Calu3 (cell line): ENCODE measurements at regions not wholly inside any gene's neighbourhood (a gene's known extent, or its start where the extent isn't known, plus 50 kb on each side); places are given as distances from the start of the nearest gene placed in this dataset.

ENCODE experiments used
- BruUV-seq: library from RNA; stranded (reverse); fragments of 400-500 nt; replicated peaks from 2 replicates; lab custom pipeline; 2021; lab: Mats Ljungman, UMichigan
- CTCF ChIA-PET: fragments of 300-600 bp; sonication (Branson Sonifier 250); formaldehyde crosslinking; loops from one replicate; lab custom pipeline; 2022; ENCODE audit warnings: antibody characterized with exemption; lab: Charles Lee
- DNase-seq: peaks from one replicate; pipeline ENCODE4 v3.0.0; 2022
- H3K27ac Mint-ChIP-seq: one replicate; pipeline ENCODE4 v1.8.0; 2022; ENCODE audit warnings: mixed read lengths; ENCODE audit not compliant: unreplicated experiment
- H3K27me3 Mint-ChIP-seq: one replicate; pipeline ENCODE4 v1.8.0; 2022; ENCODE audit warnings: mixed read lengths; ENCODE audit not compliant: unreplicated experiment
- H3K36me3 Mint-ChIP-seq: one replicate; pipeline ENCODE4 v1.8.0; 2022; ENCODE audit warnings: mild to moderate bottlenecking, moderate library complexity, mixed read lengths; ENCODE audit not compliant: insufficient read depth, unreplicated experiment
- H3K4me1 Mint-ChIP-seq: one replicate; pipeline ENCODE4 v1.8.0; 2022; ENCODE audit warnings: mild to moderate bottlenecking, low read depth, mixed read lengths; ENCODE audit not compliant: unreplicated experiment
- H3K4me3 Mint-ChIP-seq: one replicate; pipeline ENCODE4 v1.8.0; 2022; ENCODE audit warnings: mild to moderate bottlenecking, low read depth, moderate library complexity, mixed read lengths; ENCODE audit not compliant: unreplicated experiment
- H3K9me3 Mint-ChIP-seq: one replicate; pipeline ENCODE4 v1.8.0; 2022; ENCODE audit warnings: low read depth, mixed read lengths; ENCODE audit not compliant: unreplicated experiment
- intact Hi-C: fragments of 100-400 bp; cut with micrococcal nuclease; formaldehyde crosslinking; loops from one replicate; pipeline ENCODE4 v1.10.0; 2022; ENCODE audit not compliant: unreplicated experiment
- TF ChIP-seq, protein P1 (sequence below): fragments of 200-600 bp; IDR thresholded peaks from one replicate; pipeline ENCODE4 v1.8.0; 2022; ENCODE audit warnings: antibody characterized with exemption; ENCODE audit not compliant: unreplicated experiment

DNA sequence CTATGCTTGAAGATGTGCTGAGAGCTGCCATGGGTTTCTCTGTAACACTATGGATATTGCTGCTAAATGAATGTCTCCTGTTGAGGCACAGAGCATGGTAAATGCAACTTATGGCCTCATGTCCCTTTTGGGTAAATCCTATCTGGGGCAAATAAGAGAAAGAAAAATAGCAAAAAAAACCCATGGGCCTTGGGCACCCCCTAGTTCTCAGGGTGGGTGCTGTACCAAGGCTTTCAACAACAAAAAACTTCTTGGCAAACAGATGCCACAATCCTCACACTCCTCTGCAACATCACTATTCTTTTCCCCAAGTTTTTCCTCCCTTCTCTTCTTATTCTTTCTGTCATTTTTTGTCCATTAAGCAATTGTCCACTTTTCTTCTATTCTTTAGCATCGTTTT lies 340.1 kb upstream of the ROBO2 start:
- H3K27ac Mint-ChIP-seq, result no peak overlapping the region
- intact Hi-C loops, result no loop called here

DNA sequence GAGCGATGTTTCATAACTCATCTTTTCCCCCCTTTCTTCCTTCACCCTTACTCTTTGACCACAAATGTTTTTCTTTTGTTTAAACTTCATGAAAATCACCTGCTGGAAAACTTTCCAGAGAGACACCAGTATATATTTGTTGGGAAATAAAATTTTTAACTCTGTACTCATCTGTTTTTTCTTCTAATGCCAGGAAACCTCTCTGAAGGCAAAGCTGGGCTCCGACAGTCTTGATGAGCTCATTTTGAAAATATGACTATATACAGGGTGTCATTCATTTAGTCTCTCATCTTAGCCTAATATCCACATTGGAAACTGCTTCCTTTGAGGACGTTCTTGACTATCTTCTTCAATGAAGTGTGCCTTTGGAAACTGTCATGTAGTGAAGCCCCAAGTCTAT lies 339.6 kb upstream of the ROBO2 start:
- CTCF ChIA-PET, result no interaction called here
- H3K9me3 Mint-ChIP-seq, result peaks cover 2% of the 10 kb centered on the region
- BruUV-seq, result no TSS peak
- no peak overlapping the region for H3K27ac Mint-ChIP-seq
- H3K4me1 Mint-ChIP-seq, result no peaks in the 10 kb centered on the region
- intact Hi-C loops, result no loop called here
- H3K36me3 Mint-ChIP-seq, result no peaks in the 10 kb centered on the region
- TF ChIP-seq, protein P1, sequence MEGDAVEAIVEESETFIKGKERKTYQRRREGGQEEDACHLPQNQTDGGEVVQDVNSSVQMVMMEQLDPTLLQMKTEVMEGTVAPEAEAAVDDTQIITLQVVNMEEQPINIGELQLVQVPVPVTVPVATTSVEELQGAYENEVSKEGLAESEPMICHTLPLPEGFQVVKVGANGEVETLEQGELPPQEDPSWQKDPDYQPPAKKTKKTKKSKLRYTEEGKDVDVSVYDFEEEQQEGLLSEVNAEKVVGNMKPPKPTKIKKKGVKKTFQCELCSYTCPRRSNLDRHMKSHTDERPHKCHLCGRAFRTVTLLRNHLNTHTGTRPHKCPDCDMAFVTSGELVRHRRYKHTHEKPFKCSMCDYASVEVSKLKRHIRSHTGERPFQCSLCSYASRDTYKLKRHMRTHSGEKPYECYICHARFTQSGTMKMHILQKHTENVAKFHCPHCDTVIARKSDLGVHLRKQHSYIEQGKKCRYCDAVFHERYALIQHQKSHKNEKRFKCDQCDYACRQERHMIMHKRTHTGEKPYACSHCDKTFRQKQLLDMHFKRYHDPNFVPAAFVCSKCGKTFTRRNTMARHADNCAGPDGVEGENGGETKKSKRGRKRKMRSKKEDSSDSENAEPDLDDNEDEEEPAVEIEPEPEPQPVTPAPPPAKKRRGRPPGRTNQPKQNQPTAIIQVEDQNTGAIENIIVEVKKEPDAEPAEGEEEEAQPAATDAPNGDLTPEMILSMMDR, result no peak
- no peak for DNase-seq
- H3K4me3 Mint-ChIP-seq, result no peak overlapping the region
- no peaks in the 10 kb centered on the region for H3K27me3 Mint-ChIP-seq

More for the DNA sequence above, 340.1 kb upstream of the ROBO2 start:
- CTCF ChIA-PET, result no interaction called here
- Mint-ChIP-seq H3K4me1 (no peaks in the 10 kb centered on the region), H3K9me3 (peaks cover 2% of the 10 kb centered on the region), H3K36me3 (no peaks in the 10 kb centered on the region), H3K4me3 (no peak overlapping the region), H3K27me3 (no peaks in the 10 kb centered on the region)
- TF ChIP-seq, protein P1, result no peak
- DNase-seq, result no peak
- no TSS peak for BruUV-seq

DNA sequence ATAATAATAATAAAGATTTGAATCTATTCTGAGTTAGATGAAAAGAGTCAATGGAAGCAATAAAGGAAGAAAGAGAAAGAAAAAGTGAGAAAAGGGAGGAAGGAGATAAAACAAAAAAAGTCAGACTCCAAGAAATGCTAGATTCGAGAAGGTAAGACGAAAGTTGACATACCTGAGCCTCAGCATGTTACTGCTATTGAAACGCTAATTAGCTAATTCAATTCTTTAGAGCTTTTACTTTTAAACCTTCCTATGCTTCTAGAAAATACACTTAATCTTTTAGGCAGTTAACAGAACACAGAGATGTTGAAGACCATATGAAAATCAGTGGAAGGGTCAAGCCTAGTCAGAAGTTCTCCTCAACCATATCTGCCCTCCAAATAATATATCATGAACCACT lies 337.2 kb upstream of the ROBO2 start:
- intact Hi-C loops, result no loop called here
- H3K27ac Mint-ChIP-seq, result no peak overlapping the region

DNA sequence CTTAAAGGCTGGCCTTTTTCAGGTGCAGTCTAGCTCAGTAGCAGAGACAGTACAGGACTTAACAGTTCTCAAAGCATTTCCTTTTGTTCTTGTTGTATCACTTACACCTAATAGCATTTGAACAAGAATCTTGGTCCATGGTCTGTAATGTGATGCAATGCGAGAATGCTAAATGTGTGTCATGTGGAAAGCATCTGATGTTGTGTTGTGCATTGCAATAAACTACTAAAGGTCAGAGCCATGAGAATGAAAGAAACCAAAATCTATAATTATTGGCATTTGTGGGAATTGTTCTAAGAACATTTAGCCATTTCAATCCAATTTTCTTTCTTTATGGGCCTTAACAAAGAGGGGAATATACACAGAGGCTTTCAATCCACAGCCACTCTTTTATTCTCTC lies 324.5 kb upstream of the ROBO2 start:
- no peak for DNase-seq
- intact Hi-C loops, result no loop called here
- TF ChIP-seq, protein P1, result no peak
- Mint-ChIP-seq H3K36me3 (no peaks in the 10 kb centered on the region), H3K4me1 (no peaks in the 10 kb centered on the region), H3K9me3 (peaks cover 7% of the 10 kb centered on the region), H3K4me3 (no peak overlapping the region), H3K27ac (no peak overlapping the region), H3K27me3 (no peaks in the 10 kb centered on the region)
- CTCF ChIA-PET, result no interaction called here
- BruUV-seq, result no TSS peak

More for the DNA sequence above, 337.2 kb upstream of the ROBO2 start:
- TF ChIP-seq, protein P1, result no peak
- no peak overlapping the region for H3K4me3 Mint-ChIP-seq
- no peak for DNase-seq
- H3K9me3 Mint-ChIP-seq, result peaks cover 2% of the 10 kb centered on the region
- H3K4me1 Mint-ChIP-seq, result no peaks in the 10 kb centered on the region
- BruUV-seq, result no TSS peak
- no peaks in the 10 kb centered on the region for H3K27me3 Mint-ChIP-seq
- no peaks in the 10 kb centered on the region for H3K36me3 Mint-ChIP-seq
- CTCF ChIA-PET, result no interaction called here
